ENCODE measurements at regions not wholly inside any gene's neighbourhood (a gene's known extent, or its start where the extent isn't known, plus 50 kb on each side); places are given as distances from the start of the nearest gene placed in this dataset.

- TF ChIP-seq CTCF (conservative IDR thresholded peaks at IDR 0.05; ENCODE audit: low read length) (no peak), EZH2phosphoT487 (IDR thresholded peaks at IDR 0.05; ENCODE audit: borderline replicate concordance) (no peak)
Measured at GRCh38 chr10:125593644-125594043, 89.3 kb downstream of the TEX36 start.
